Activated CD8-positive, alpha-beta memory T cell treated with anti-CD3 and anti-CD28 coated beads for 48 hours (primary cell): ENCODE measurements at regions not wholly inside any gene's neighbourhood (a gene's known extent, or its start where the extent isn't known, plus 50 kb on each side); places are given as distances from the start of the nearest gene placed in this dataset.
"Not testable (repeated sequence)": the region's sequence is repeated elsewhere in the genome, so short reads cannot be mapped to it uniquely, and the experiment has no call there.

ENCODE experiments used
- DNase-seq, 3 experiments: peaks; one replicate each; pipeline ENCODE4 v3.0.0-alpha.2; 2020; ENCODE audit warnings: low read depth in 2 of 3, low spot score in 2 of 3

- DNase-seq: not testable (repeated sequence)
Measured at GRCh38 chr6:26799903-26800633, 140.5 kb upstream of the ZNF322 start.

GRCh38 chr6:26803762-26804161, 144.2 kb upstream of the ZNF322 start:
- DNase-seq: not testable (repeated sequence)

GRCh38 chr6:26811486-26812116, 152.1 kb upstream of the ZNF322 start:
- not testable (repeated sequence) for DNase-seq

DNA sequence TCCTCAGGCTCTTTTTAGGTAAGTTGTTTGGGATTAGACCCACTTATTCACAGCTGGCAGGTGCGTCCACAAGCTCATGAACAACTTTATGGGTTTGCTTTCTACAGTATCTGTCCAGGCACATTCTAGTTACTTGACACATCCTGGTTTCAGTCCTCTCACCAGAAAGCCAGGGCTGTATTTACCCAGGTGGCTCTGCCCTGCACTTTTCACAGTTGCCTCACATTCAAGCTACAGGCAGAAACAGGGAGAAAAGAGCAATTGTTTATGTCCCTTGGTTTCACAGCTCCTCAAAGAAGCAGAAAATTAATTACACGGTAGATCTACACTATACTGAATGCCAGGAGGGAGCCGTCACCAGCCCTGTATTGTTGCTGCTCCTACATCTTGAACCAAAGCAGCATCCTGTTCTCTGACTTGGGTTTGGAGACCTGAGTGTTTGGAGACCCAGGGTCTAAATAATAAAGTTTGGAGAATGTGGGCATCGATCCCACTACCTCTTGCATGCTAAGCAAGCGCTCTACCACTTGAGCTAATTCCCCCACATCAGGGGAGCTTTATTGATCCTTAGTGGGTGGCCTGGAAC, 159.2 kb upstream of the ZNF322 start:
- DNase-seq: not testable (repeated sequence)

DNA sequence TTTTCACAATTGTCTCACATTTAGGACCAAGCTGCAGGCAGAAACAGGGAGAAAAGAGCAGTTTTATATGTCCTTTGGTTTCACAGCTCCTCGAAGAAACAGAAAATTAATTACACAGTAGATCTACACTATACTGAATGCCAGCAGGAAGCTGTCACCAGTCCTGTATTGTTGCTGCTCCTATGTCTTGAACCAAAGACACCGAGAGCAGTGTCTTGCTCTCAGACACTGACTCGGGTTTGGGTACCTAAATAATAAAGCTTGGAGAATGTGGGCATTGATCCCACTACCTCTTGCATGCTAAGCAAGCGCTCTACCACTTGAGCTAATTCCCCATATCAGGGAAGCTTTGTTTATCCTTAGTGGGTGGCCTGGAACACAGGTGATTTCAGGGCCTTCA, 168.4 kb upstream of the ZNF322 start:
- not testable (repeated sequence) for DNase-seq

GRCh38 chr6:26829480-26829879, 169.9 kb upstream of the ZNF322 start:
- DNase-seq: not testable (repeated sequence)

DNA sequence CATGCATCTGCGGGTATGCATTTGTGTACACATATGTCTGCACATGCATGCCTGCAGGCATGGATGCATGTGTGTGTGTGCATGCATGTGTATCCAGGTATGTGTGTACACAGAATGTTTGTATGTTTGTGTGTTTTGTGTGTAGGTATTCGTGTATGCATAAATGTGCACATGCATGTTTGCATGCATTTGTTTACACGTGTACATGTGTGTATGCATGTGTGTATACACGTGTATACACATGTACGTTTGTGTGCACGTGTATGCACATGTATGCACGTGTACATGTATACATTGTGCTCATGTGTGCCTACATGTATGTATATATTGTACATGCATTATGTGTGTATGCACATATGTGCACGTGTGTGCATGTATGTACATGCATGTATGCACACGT, 171.4 kb upstream of the ZNF322 start:
- DNase-seq: not testable (repeated sequence)

DNA sequence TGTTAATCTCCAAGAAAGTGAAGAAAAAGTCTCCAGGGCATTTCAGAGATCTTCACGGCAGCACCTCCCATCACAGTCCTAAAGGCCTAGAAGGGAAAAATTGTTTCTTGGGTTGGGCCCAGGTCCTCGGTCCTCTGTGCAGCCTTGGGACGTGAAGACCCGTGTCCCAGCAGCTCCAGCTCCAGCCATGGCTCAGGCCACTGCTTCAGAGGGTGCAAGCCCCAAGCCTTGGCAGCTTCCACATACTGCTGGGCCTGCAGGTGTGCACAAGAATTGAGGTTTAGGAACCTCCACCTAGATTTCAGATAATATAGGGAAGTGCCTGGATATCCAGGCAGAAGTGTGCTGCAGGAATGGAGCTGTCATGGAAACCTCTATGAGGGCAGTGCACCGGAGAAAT, 176.2 kb upstream of the ZNF322 start:
- DNase-seq: not testable (repeated sequence)

GRCh38 chr6:26836657-26837056, 177.1 kb upstream of the ZNF322 start:
- not testable (repeated sequence) for DNase-seq

DNA sequence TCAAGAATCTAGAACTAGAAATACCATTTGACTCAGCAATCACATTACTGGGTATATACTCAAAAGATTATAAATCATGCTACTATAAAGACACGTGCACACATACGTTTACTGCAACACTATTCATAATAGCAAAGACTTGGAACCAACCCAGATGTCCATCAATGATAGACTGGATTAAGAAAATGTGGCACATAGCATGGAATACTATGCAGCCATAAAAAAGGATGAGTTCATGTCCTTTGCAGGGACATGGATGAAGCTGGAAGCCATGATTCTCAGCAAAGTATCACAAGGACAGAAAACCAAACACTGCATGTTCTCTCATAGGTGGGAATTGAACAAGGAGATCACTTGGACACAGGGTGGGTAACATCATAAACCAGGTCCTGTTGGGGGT, 185.3 kb upstream of the ZNF322 start:
- DNase-seq: not testable (repeated sequence)

GRCh38 chr6:26857289-26857688, 197.7 kb upstream of the ZNF322 start:
- not testable (repeated sequence) for DNase-seq

- DNase-seq: not testable (repeated sequence)
Measured at GRCh38 chr6:26859067-26859770, 199.7 kb upstream of the ZNF322 start.

- not testable (repeated sequence) for DNase-seq
Measured at GRCh38 chr6:26859771-26860163, 200.2 kb upstream of the ZNF322 start.

DNA sequence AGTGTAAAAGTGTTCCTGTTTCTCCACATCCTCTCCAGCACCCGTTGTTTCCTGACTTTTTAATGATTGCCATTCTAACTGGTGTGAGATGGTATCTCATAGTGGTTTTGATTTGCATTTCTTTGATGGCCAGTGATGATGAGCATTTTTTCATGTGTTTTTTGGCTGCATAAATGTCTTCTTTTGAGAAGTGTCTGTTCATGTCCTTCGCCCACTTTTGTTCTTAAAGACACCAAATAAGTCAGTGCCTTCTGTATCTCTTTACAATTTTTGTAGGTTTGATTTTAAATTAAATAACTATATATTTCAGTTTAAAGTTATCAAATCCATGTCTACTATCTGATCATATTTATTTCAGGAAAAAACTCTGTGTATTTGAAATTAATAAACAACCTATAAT, 202.4 kb upstream of the ZNF322 start:
- DNase-seq: not testable (repeated sequence)

DNA sequence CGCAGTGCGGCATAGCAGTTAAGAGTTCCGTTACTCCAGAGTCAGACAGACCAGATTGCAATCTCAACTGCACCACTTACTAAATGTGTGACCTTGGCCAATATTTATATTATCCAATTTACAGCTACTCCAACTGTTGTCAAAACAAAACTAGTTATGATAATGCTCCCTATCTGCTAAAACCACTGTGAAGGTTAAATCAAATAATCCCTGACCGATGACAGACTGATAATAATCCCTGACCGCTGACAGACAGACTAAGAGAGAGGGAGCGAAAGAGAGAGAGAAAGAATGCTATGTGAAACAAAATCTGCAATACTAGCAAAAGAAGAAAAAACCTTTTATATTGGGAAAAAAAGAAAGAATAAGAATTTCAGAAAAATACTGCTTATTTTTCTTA, 204.1 kb upstream of the ZNF322 start:
- DNase-seq: not testable (repeated sequence)

GRCh38 chr6:26898785-26899184, 239.2 kb upstream of the ZNF322 start:
- DNase-seq: not testable (repeated sequence)

DNA sequence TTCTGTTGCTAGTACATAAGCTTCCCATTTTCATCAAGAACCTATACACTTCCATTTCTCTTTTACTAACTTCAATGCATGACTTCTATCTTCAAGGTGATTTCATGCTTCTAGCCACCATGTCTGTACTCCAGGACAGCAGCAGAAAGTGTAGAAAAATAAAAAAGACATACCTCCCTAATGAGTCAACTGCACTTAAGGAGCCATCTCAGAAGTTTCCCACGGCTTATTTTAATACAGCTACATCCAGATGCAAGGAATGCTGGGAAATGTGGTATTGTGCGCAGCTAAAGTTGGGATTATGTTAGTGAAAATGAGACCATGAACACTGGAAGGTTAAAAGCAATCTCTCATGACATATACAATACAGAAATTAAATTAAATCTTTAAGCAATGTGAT, 264.7 kb upstream of the ZNF322 start:
- not testable (repeated sequence) for DNase-seq

- not testable (repeated sequence) for DNase-seq
Measured at GRCh38 chr6:26928190-26928589, 268.6 kb upstream of the ZNF322 start.

DNA sequence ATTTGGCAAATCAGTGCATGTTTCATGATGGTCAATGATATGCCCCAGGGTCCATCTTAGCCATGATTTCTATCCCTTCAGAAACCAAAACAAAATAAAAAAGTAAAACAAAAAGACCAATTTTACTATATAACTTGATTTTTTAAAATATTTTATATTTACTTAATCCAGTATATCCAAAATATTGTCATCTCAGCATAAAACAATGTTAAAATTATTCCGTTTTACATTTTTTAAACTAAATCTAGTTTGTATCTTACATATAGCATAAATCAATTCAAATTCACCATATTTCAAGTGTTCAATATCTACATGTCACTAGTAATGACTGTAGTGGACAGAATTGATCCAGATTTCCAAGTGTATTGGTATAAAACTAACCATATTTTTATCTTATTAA, 277.7 kb upstream of the ZNF322 start:
- not testable (repeated sequence) for DNase-seq

DNA sequence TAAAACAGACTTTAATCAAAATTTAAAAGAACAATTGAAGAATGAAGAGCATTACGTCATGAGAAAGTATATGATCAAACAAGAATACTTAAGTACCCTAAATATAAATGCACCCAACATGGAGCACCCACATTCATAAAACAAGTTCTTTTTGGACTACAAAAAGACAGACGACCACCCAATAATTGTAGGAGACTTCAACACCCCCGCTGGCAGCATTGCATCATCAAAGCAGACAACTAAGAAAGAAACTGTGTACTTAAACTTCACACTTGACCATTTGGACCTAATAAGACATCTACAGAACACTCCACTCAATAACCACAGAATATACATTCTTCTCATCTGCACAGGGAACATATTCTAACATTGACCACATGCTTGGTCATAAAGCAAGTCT, 291.7 kb upstream of the ZNF322 start:
- DNase-seq: not testable (repeated sequence)

GRCh38 chr6:26956078-26956600, 291.4 kb upstream of the PRSS16 start:
- DNase-seq: peak; percentile 14 to 18 (median 15)
